ENCODE measurements at regions not wholly inside any gene's neighbourhood (a gene's known extent, or its start where the extent isn't known, plus 50 kb on each side); places are given as distances from the start of the nearest gene placed in this dataset.

GRCh38 chr2:37425408-37425807 lies 81.0 kb downstream of the QPCT start:
- DNase-seq (ENCODE audit: low read depth in 2 of 2): no peak

- DNase-seq (ENCODE audit: low read depth in 2 of 2): no peak
These were observed 82.8 kb downstream of the QPCT start for GRCh38 chr2:37427241-37427640.

- no peak for DNase-seq (ENCODE audit: low read depth in 2 of 2)
These were observed 91.9 kb downstream of the QPCT start for GRCh38 chr2:37436323-37436722.

GRCh38 chr2:37439131-37439642 lies 94.8 kb downstream of the QPCT start:
- DNase-seq (ENCODE audit: low read depth in 2 of 2): no peak

- no peak for DNase-seq (ENCODE audit: low read depth in 2 of 2)
These were observed 96.6 kb downstream of the QPCT start for GRCh38 chr2:37441055-37441454.

- DNase-seq (ENCODE audit: low read depth in 2 of 2): no peak
These were observed 98.7 kb downstream of the QPCT start for GRCh38 chr2:37443082-37443481.

- no peak for DNase-seq (ENCODE audit: low read depth in 2 of 2)
These were observed 103.0 kb downstream of the QPCT start for GRCh38 chr2:37447446-37447845.

GRCh38 chr2:37448342-37449120 lies 104.1 kb downstream of the QPCT start:
- DNase-seq (ENCODE audit: low read depth in 2 of 2): no peak

GRCh38 chr2:37449761-37450296 lies 105.4 kb downstream of the QPCT start:
- DNase-seq (ENCODE audit: low read depth in 2 of 2): no peak

GRCh38 chr2:37453027-37453426 lies 108.6 kb downstream of the QPCT start:
- DNase-seq (ENCODE audit: low read depth in 2 of 2): no peak

- DNase-seq (ENCODE audit: low read depth in 2 of 2): no peak
These were observed 110.7 kb downstream of the QPCT start for GRCh38 chr2:37454851-37455762.

- no peak for DNase-seq (ENCODE audit: low read depth in 2 of 2)
These were observed 112.0 kb downstream of the QPCT start for GRCh38 chr2:37456479-37456878.

GRCh38 chr2:37457401-37457901 lies 113.0 kb downstream of the QPCT start:
- no peak for DNase-seq (ENCODE audit: low read depth in 2 of 2)

- DNase-seq (ENCODE audit: low read depth in 2 of 2): no peak
These were observed 113.7 kb downstream of the QPCT start for GRCh38 chr2:37458133-37458532.

GRCh38 chr2:37459095-37459981 lies 114.9 kb downstream of the QPCT start:
- no peak for DNase-seq (ENCODE audit: low read depth in 2 of 2)

GRCh38 chr2:37460896-37461229 lies 116.4 kb downstream of the QPCT start:
- no peak for DNase-seq (ENCODE audit: low read depth in 2 of 2)

- no peak for DNase-seq (ENCODE audit: low read depth in 2 of 2)
These were observed 119.6 kb downstream of the QPCT start for GRCh38 chr2:37464067-37464466.

- DNase-seq (ENCODE audit: low read depth in 2 of 2): no peak
These were observed 122.2 kb downstream of the QPCT start for GRCh38 chr2:37466533-37467222.

GRCh38 chr2:37468170-37468569 lies 123.7 kb downstream of the QPCT start:
- no peak for DNase-seq (ENCODE audit: low read depth in 2 of 2)

GRCh38 chr2:37469126-37469525 lies 124.7 kb downstream of the QPCT start:
- DNase-seq (ENCODE audit: low read depth in 2 of 2): no peak

- DNase-seq (ENCODE audit: low read depth in 2 of 2): no peak
These were observed 126.7 kb downstream of the QPCT start for GRCh38 chr2:37471104-37471503.

Data from stimulated activated CD4-positive, alpha-beta T cell treated with anti-CD3 and anti-CD28 coated beads, Interleukin-1b, Interleukin-23, amount 100 ng/mL, for 1 hour (primary cell).